C4-2B (cell line): ENCODE measurements at regions not wholly inside any gene's neighbourhood (a gene's known extent, or its start where the extent isn't known, plus 50 kb on each side); places are given as distances from the start of the nearest gene placed in this dataset.

Source experiments
- H3K27ac ChIP-seq: fragments of 450-650 bp; 2 replicates; pipeline ENCODE4 v1.5.1; 2017
- CTCF ChIP-seq: fragments of 450-650 bp; conservative IDR thresholded peaks from 2 replicates; pipeline ENCODE4 v1.5.1; 2017; ENCODE audit warnings: mild to moderate bottlenecking
- ZFX ChIP-seq: fragments of 450-650 bp; IDR thresholded peaks from 2 replicates; pipeline ENCODE4 v1.6.1; 2017

- no peak for TF ChIP-seq CTCF
- TF ChIP-seq ZFX, result no peak
- no peak overlapping the region for H3K27ac ChIP-seq
Observed at GRCh38 chr17:11082559-11082958, 158.5 kb upstream of the SHISA6 start.

DNA sequence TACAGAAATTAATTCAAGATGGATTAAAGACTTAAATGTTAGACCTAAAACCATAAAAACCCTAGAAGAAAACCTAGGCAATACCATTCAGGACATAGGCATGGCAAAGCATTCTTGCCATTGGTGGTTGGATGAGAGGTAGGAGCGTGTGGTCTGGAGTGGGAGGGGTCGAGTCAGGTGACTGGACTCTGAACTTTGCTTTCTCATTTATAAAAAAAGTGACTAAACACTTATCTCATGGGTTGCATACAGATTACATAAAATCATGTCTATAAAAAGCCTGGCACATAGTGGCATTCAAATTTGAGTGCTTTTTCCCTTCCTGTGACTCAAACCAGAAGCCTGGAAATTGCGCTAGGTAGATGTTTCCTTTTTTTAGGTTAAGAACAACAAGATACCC, 159.7 kb upstream of the SHISA6 start:
- H3K27ac ChIP-seq, result no peak overlapping the region
- TF ChIP-seq ZFX (no peak), CTCF (no peak)

GRCh38 chr17:11077673-11078072, 163.3 kb upstream of the SHISA6 start:
- no peak overlapping the region for H3K27ac ChIP-seq
- TF ChIP-seq ZFX (no peak), CTCF (no peak)

DNA sequence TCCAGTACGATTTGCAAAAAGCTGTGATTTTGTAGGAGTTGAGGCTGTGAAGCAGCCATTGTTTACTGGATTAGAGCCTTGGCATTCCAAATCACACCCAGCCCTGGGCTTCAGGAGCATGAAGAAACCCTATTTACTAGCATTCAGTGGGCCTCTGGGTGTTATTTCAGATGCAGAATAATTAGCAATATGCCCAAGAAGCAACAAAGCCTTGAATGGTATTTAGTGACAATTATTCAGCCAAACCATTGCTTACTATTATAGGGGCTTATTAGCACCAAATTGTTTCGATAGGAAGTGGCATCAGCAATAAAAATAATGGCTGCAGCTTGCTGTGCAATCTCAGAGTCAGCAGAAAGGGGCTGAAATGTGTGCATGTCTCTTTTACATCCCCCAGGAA, 166.6 kb upstream of the SHISA6 start:
- H3K27ac ChIP-seq, result no peak overlapping the region
- TF ChIP-seq ZFX, result no peak
- no peak for TF ChIP-seq CTCF

- TF ChIP-seq ZFX (no peak), CTCF (no peak)
- H3K27ac ChIP-seq, result no peak overlapping the region
Observed at GRCh38 chr17:11056926-11057325, 184.1 kb upstream of the SHISA6 start.

GRCh38 chr17:11053846-11054245, 187.2 kb upstream of the SHISA6 start:
- TF ChIP-seq ZFX (no peak), CTCF (no peak)
- no peak overlapping the region for H3K27ac ChIP-seq

DNA sequence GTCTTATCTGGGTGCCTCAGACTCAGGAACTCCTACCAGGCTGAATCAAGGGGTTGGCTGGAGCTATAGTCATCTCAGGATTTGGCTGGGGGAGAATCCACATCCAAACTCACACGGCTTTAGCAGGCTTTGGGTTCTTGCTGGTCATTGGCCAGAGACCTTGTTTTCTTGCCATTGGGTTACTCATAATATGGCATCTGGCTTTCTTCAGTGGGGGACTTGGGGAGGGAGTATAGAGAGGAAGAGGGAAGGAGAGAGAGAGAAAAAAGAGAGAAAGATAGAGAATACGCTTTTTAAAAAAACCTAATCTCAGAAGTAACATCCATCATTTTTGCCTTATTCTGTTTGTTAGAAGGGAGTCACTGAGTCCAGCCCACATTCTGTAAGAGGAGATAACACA, 191.5 kb upstream of the SHISA6 start:
- no peak overlapping the region for H3K27ac ChIP-seq

More for the DNA sequence above, 191.5 kb upstream of the SHISA6 start:
- TF ChIP-seq ZFX (no peak), CTCF (no peak)
